Keratinocyte (primary cell): ENCODE measurements at regions not wholly inside any gene's neighbourhood (a gene's known extent, or its start where the extent isn't known, plus 50 kb on each side); places are given as distances from the start of the nearest gene placed in this dataset.

Experiments used
- DNase-seq: peaks from one replicate; pipeline ENCODE4 v3.0.0-alpha.2; 2011; ENCODE audit warnings: low read depth, missing footprints, low spot score
- FAIRE-seq: peaks from 2 replicates; lab custom pipeline; 2011; peaks lifted over from hg19 to GRCh38; lab: Jason Lieb, UNC
- H2AFZ ChIP-seq: 2 replicates; pipeline ENCODE4 v1.6.0; 2012; ENCODE audit warnings: low read length, control low read depth, inconsistent platforms; ENCODE audit not compliant: control insufficient read depth
- H3K27ac ChIP-seq: 2 replicates; pipeline ENCODE4 v1.5.1; 2011; ENCODE audit warnings: low read length; ENCODE audit not compliant: control insufficient read depth, insufficient read depth
- H3K27me3 ChIP-seq: 3 replicates; pipeline ENCODE4 v1.6.0; 2011; ENCODE audit warnings: low read length; ENCODE audit not compliant: control insufficient read depth, insufficient read depth; ENCODE audit errors: extremely low read depth
- H3K36me3 ChIP-seq, 2 experiments: 2 replicates in 1 of 2; 3 replicates in 1 of 2; pipeline ENCODE4 v1.5.1; 2011; ENCODE audit warnings: low read length in 2 of 2, mild to moderate bottlenecking in 1 of 2; ENCODE audit not compliant: control insufficient read depth in 2 of 2, insufficient read depth in 2 of 2; ENCODE audit errors: extremely low read depth in 1 of 2
- H3K4me1 ChIP-seq: 3 replicates; pipeline ENCODE4 v1.5.1; 2011; ENCODE audit warnings: low read length; ENCODE audit not compliant: control insufficient read depth, insufficient read depth; ENCODE audit errors: extremely low read depth
- H3K4me2 ChIP-seq: 3 replicates; pipeline ENCODE4 v1.6.0; 2011; ENCODE audit warnings: low read depth, low read length; ENCODE audit not compliant: control insufficient read depth, insufficient read depth; ENCODE audit errors: extremely low read depth
- H3K4me3 ChIP-seq, 3 experiments: fragments of 200-600 bp in 1 of 3; sonication (generic) in 1 of 3; 2 replicates in 2 of 3; 3 replicates in 1 of 3; pipeline ENCODE4 v1.5.1; 2011 to 2016; ENCODE audit warnings: low read length in 3 of 3, mild to moderate bottlenecking in 3 of 3, control low read depth in 2 of 3, inconsistent platforms in 1 of 3, low read depth in 1 of 3, mixed read lengths in 1 of 3, mixed run types in 1 of 3, moderate library complexity in 1 of 3; ENCODE audit not compliant: control insufficient read depth in 2 of 3, insufficient read depth in 2 of 3; ENCODE audit errors: extremely low read depth in 1 of 3
- H3K79me2 ChIP-seq: 2 replicates; pipeline ENCODE4 v1.6.0; 2012; ENCODE audit warnings: low read length; ENCODE audit not compliant: control insufficient read depth, insufficient read depth
- H3K9ac ChIP-seq: 3 replicates; pipeline ENCODE4 v1.6.0; 2011; ENCODE audit warnings: low read length; ENCODE audit not compliant: control insufficient read depth, insufficient read depth; ENCODE audit errors: extremely low read depth
- H3K9me1 ChIP-seq: 3 replicates; pipeline ENCODE4 v1.6.0; 2011; ENCODE audit warnings: low read length; ENCODE audit not compliant: control insufficient read depth, insufficient read depth; ENCODE audit errors: extremely low read depth
- H3K9me3 ChIP-seq: 2 replicates; pipeline ENCODE4 v1.5.1; 2012; ENCODE audit warnings: low read depth, low read length; ENCODE audit not compliant: control insufficient read depth
- H4K20me1 ChIP-seq: 3 replicates; pipeline ENCODE4 v1.6.0; 2011; ENCODE audit warnings: low read length; ENCODE audit not compliant: control insufficient read depth, insufficient read depth; ENCODE audit errors: extremely low read depth
- CTCF ChIP-seq, 3 experiments: IDR thresholded peaks in 1 of 3; conservative IDR thresholded peaks in 1 of 3; optimal IDR thresholded peaks in 1 of 3; 2 replicates in 2 of 3; 3 replicates in 1 of 3; pipeline versions ENCODE3 to v1.5.1; 2011; ENCODE audit warnings: low read length in 3 of 3, mild to moderate bottlenecking in 3 of 3, moderate library complexity in 2 of 3, control low read depth in 1 of 3, inconsistent platforms in 1 of 3; ENCODE audit not compliant: insufficient read depth in 2 of 3; ENCODE audit errors: extremely low read depth in 1 of 3
- EZH2 ChIP-seq: IDR thresholded peaks from one replicate; pipeline ENCODE4 v1.6.1; 2012; ENCODE audit warnings: inconsistent platforms, mild to moderate bottlenecking, low read length, moderate library complexity
- dilution Hi-C: fragments of 300-500 bp; cut with MboI; formaldehyde crosslinking; loops from one replicate; pipeline ENCODE4 v1.7.0; 2020; ENCODE audit warnings: low sequenced_read_pairs; ENCODE audit not compliant: extremely low pct_ligation_motif_present

- no peak overlapping the region for H3K4me3 ChIP-seq
- dilution Hi-C loops, result no loop called here
- H3K27me3 ChIP-seq, result no peaks in the 10 kb centered on the region
- no peaks in the 10 kb centered on the region for H3K79me2 ChIP-seq
- no peaks in the 10 kb centered on the region for H3K9me3 ChIP-seq
- DNase-seq (no peak), FAIRE-seq (no peak)
- H4K20me1 ChIP-seq, result no peaks in the 10 kb centered on the region
- no peak overlapping the region for H3K9ac ChIP-seq
- H3K4me1 ChIP-seq, result no peaks in the 10 kb centered on the region
- no peak overlapping the region for H2AFZ ChIP-seq
- TF ChIP-seq CTCF (optimal IDR thresholded peaks at IDR 0.05 in 1 of 3, IDR thresholded peaks at IDR 0.05 in 1 of 3, conservative IDR thresholded peaks at IDR 0.05 in 1 of 3; ENCODE audit: extremely low read depth in 1 of 3, insufficient read depth in 2 of 3, low read length in 3 of 3) (no peak), EZH2 (no peak)
- H3K4me2 ChIP-seq, result no peak overlapping the region
- no peaks in the 10 kb centered on the region for H3K9me1 ChIP-seq
- H3K27ac ChIP-seq, result no peak overlapping the region
- H3K36me3 ChIP-seq, result no peaks in the 10 kb centered on the region
Observed at GRCh38 chr5:82666312-82666711, 388.2 kb upstream of the RPS23 start.

- Histone ChIP-seq H4K20me1 (no peaks in the 10 kb centered on the region), H3K4me2 (no peak overlapping the region), H2AFZ (no peak overlapping the region), H3K9me1 (no peaks in the 10 kb centered on the region), H3K79me2 (no peaks in the 10 kb centered on the region), H3K27me3 (no peaks in the 10 kb centered on the region), H3K4me3 (no peak overlapping the region), H3K4me1 (no peaks in the 10 kb centered on the region), H3K9ac (no peak overlapping the region), H3K9me3 (no peaks in the 10 kb centered on the region), H3K27ac (no peak overlapping the region), H3K36me3 (no peaks in the 10 kb centered on the region)
- DNase-seq (no peak), FAIRE-seq (no peak)
- dilution Hi-C loops, result no loop called here
- TF ChIP-seq CTCF (optimal IDR thresholded peaks at IDR 0.05 in 1 of 3, IDR thresholded peaks at IDR 0.05 in 1 of 3, conservative IDR thresholded peaks at IDR 0.05 in 1 of 3; ENCODE audit: extremely low read depth in 1 of 3, insufficient read depth in 2 of 3, low read length in 3 of 3), result no peak
- no peak for TF ChIP-seq EZH2
Observed at GRCh38 chr5:82664732-82665131, 386.6 kb upstream of the RPS23 start.
